HUES48 (cell line): ENCODE measurements at regions not wholly inside any gene's neighbourhood (a gene's known extent, or its start where the extent isn't known, plus 50 kb on each side); places are given as distances from the start of the nearest gene placed in this dataset.
"Not testable (repeated sequence)": the region's sequence is repeated elsewhere in the genome, so short reads cannot be mapped to it uniquely, and the experiment has no call there.

Experiments used
- H3K27ac ChIP-seq: one replicate; pipeline ENCODE4 v1.7.0; 2013; ENCODE audit warnings: low read depth, low read length, inconsistent platforms
- H3K27me3 ChIP-seq: 2 replicates; pipeline ENCODE4 v1.6.1; 2013; ENCODE audit warnings: mild to moderate bottlenecking, low read length; ENCODE audit not compliant: control insufficient read depth, insufficient read depth
- H3K36me3 ChIP-seq: 2 replicates; pipeline ENCODE4 v1.6.1; 2013; ENCODE audit warnings: low read length; ENCODE audit not compliant: control insufficient read depth, insufficient read depth
- H3K4me1 ChIP-seq: 2 replicates; pipeline ENCODE4 v1.6.1; 2013; ENCODE audit warnings: mild to moderate bottlenecking, low read length; ENCODE audit not compliant: control insufficient read depth, insufficient read depth
- H3K4me3 ChIP-seq: 2 replicates; pipeline ENCODE4 v1.5.1; 2013; ENCODE audit warnings: mild to moderate bottlenecking, low read depth, low read length
- H3K9ac ChIP-seq: 2 replicates; pipeline ENCODE4 v1.6.1; 2013; ENCODE audit warnings: mild to moderate bottlenecking, low read depth, low read length, moderate library complexity
- H3K9me3 ChIP-seq: 2 replicates; pipeline ENCODE4 v1.6.1; 2013; ENCODE audit warnings: low read length; ENCODE audit not compliant: control insufficient read depth, insufficient read depth

DNA sequence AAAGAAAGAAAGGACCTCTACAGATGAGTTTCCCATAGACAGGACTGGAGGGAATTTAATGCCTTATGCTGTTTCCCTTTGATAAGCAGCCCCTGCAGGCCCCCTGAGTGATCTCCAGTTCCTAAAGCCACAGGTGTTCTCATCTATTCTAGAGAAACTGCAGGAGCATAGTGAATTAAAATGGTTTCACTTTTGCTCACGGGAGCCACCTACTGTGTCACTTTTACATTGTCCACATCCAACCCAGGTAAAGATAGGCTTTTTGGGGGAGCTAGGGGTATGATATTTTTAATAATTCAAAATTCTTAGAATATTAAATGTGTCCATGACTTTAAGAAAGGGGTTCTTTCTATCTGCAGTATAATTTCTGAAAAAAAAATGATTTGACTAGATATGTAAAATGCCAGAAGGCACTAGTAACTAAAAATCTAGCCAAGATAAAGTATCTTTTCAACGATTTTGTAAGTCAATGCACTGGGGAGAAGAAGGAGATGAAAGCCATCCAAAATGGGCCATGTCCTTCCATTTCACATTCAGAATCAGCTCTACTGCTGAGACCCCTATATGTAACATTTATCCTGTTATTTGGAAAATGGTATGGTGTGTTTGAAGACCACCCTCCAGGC is 267.3 kb upstream of the DUSP10 start:
- peaks cover 2% of the 10 kb centered on the region; the same call in 1 of the 2 replicates for H3K9me3 ChIP-seq
- H3K27ac ChIP-seq, result no peak overlapping the region
- no peaks in the 10 kb centered on the region for H3K27me3 ChIP-seq
- no peak overlapping the region for H3K9ac ChIP-seq
- no peaks in the 10 kb centered on the region for H3K36me3 ChIP-seq
- H3K4me3 ChIP-seq, result no peak overlapping the region
- peaks cover 4% of the 10 kb centered on the region; the same call in 1 of the 2 replicates for H3K4me1 ChIP-seq

DNA sequence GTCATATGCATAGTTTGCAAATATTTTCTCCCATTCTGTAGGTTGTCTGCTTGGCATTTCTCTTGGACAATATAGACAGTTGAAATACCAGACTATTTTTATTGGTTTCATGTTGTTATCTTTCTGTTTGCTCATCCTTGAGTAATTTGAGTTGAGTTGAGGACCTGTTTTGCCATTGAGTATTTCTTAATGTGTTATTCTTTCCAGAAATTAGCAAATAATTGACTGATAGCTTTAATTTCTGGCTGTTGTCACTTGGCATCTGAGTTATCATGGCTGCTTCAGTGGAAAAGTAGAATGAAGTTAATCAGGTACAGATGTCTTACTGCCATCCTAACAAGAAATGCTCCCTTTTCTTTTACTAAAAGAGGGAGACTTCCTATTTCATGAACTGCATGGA is 264.8 kb upstream of the DUSP10 start:
- Histone ChIP-seq H3K9ac (no peak overlapping the region), H3K36me3 (no peaks in the 10 kb centered on the region), H3K4me3 (no peak overlapping the region), H3K27me3 (no peaks in the 10 kb centered on the region), H3K9me3 (peaks cover 2% of the 10 kb centered on the region; the same call in 1 of the 2 replicates), H3K27ac (no peak overlapping the region), H3K4me1 (peaks cover 4% of the 10 kb centered on the region; the same call in 1 of the 2 replicates)

GRCh38 chr1:222004784-222005183 is 262.9 kb upstream of the DUSP10 start:
- H3K4me1 ChIP-seq, result peaks cover 4% of the 10 kb centered on the region; the same call in 1 of the 2 replicates
- no peak overlapping the region for H3K9ac ChIP-seq
- no peak overlapping the region for H3K27ac ChIP-seq
- H3K27me3 ChIP-seq, result no peaks in the 10 kb centered on the region
- H3K9me3 ChIP-seq, result no peaks in the 10 kb centered on the region
- H3K36me3 ChIP-seq, result no peaks in the 10 kb centered on the region
- H3K4me3 ChIP-seq, result no peak overlapping the region

- no peak overlapping the region for H3K27ac ChIP-seq
- no peaks in the 10 kb centered on the region for H3K27me3 ChIP-seq
- H3K36me3 ChIP-seq, result no peaks in the 10 kb centered on the region
- no peak overlapping the region for H3K9ac ChIP-seq
- H3K9me3 ChIP-seq, result no peaks in the 10 kb centered on the region
- no peaks in the 10 kb centered on the region for H3K4me1 ChIP-seq
- no peak overlapping the region for H3K4me3 ChIP-seq
Observed at GRCh38 chr1:222004034-222004433, 262.1 kb upstream of the DUSP10 start.

- Histone ChIP-seq H3K27ac (no peak overlapping the region), H3K4me1 (no peaks in the 10 kb centered on the region), H3K9me3 (no peaks in the 10 kb centered on the region), H3K36me3 (no peaks in the 10 kb centered on the region), H3K4me3 (no peak overlapping the region), H3K27me3 (no peaks in the 10 kb centered on the region), H3K9ac (no peak overlapping the region)
Observed at GRCh38 chr1:222002503-222002902, 260.6 kb upstream of the DUSP10 start.

GRCh38 chr1:222000131-222000530 is 258.2 kb upstream of the DUSP10 start:
- no peak overlapping the region for H3K9ac ChIP-seq
- H3K27me3 ChIP-seq, result no peaks in the 10 kb centered on the region
- no peaks in the 10 kb centered on the region for H3K9me3 ChIP-seq
- H3K27ac ChIP-seq, result no peak overlapping the region
- H3K4me3 ChIP-seq, result no peak overlapping the region
- H3K4me1 ChIP-seq, result no peaks in the 10 kb centered on the region
- H3K36me3 ChIP-seq, result no peaks in the 10 kb centered on the region

GRCh38 chr1:221998781-221999180 is 256.9 kb upstream of the DUSP10 start:
- H3K9me3 ChIP-seq, result no peaks in the 10 kb centered on the region
- H3K27me3 ChIP-seq, result no peaks in the 10 kb centered on the region
- H3K4me1 ChIP-seq, result no peaks in the 10 kb centered on the region
- no peaks in the 10 kb centered on the region for H3K36me3 ChIP-seq
- no peak overlapping the region for H3K27ac ChIP-seq
- no peak overlapping the region for H3K4me3 ChIP-seq
- H3K9ac ChIP-seq, result no peak overlapping the region

DNA sequence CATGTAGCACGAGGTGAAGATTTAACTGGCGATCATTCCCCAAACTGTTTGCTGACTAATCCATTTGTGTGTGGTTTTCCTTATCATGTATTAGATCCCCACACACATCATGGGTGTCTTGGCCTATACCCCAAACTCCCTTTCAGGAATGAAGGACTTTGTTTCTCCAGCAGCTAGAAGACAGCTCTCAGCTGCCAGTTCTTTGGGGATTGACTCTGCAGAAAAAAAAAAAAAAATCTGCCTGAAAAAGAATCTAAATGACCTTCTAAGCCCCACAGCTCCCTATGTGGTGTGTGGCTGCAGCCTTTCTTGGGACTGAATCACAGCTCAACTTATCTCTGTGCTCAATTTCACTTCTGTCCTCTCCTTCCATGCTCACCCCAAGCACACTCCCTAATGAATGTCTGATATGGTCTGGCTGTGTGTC is 256.3 kb upstream of the DUSP10 start:
- no peaks in the 10 kb centered on the region for H3K9me3 ChIP-seq
- no peak overlapping the region for H3K9ac ChIP-seq
- H3K27me3 ChIP-seq, result no peaks in the 10 kb centered on the region
- no peaks in the 10 kb centered on the region for H3K4me1 ChIP-seq
- no peak overlapping the region for H3K4me3 ChIP-seq
- H3K36me3 ChIP-seq, result no peaks in the 10 kb centered on the region
- H3K27ac ChIP-seq, result no peak overlapping the region

DNA sequence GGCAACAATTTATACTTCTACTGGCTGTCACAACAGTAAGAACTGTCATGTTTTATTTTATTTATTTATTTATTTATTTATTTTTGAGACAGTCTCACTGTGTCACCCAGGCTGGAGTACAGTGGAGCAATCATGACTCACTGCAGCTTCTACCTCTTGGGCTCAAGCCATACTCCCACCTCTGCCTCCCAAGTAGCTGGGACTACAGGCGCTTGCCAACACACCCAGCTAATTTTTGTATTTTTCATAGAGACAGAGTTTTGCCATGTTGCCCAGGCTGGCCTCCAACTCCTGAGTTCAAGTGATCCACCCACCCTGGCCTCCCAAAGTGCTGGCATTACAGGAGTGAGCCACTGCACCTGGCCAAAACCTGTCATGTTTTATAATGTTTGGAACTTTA is 255.1 kb upstream of the DUSP10 start:
- H3K27ac ChIP-seq, H3K36me3 ChIP-seq, H3K9ac ChIP-seq: not testable (repeated sequence)

DNA sequence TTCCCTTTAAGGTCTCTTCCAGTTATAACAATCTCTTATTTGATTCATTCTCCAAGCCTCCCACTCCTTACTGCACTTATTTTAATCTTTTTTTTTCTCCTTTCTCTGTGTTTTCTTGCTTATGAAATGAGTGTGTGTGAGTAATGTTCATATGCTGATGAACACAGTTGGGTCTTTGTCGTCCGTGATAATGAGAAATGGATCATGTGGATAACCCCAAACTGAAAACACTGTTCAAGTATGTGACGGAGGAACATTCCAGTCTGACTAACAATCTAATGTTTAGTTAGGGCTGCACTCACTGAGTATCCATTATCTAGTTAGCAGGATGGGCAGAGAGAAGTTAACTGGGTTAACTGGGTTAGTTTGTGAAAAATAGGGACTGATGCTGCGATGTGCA is 253.1 kb upstream of the DUSP10 start:
- Histone ChIP-seq H3K36me3 (no peaks in the 10 kb centered on the region), H3K9ac (no peak overlapping the region), H3K9me3 (no peaks in the 10 kb centered on the region), H3K4me1 (no peaks in the 10 kb centered on the region), H3K27me3 (no peaks in the 10 kb centered on the region), H3K4me3 (no peak overlapping the region), H3K27ac (no peak overlapping the region)

More for the DNA sequence above, 255.1 kb upstream of the DUSP10 start:
- not testable (repeated sequence) for H3K9me3 ChIP-seq, H3K4me1 ChIP-seq, H3K4me3 ChIP-seq, H3K27me3 ChIP-seq

- H3K27ac ChIP-seq, result no peak overlapping the region
- H3K9ac ChIP-seq, result no peak overlapping the region
- no peak overlapping the region for H3K4me3 ChIP-seq
Observed at GRCh38 chr1:221994274-221994698, 252.4 kb upstream of the DUSP10 start.

More at GRCh38 chr1:221994274-221994698, 252.4 kb upstream of the DUSP10 start:
- no peaks in the 10 kb centered on the region for H3K4me1 ChIP-seq
- H3K9me3 ChIP-seq, result no peaks in the 10 kb centered on the region
- no peaks in the 10 kb centered on the region for H3K27me3 ChIP-seq
- no peaks in the 10 kb centered on the region for H3K36me3 ChIP-seq
